GM06990 (cell line): ENCODE measurements at regions not wholly inside any gene's neighbourhood (a gene's known extent, or its start where the extent isn't known, plus 50 kb on each side); places are given as distances from the start of the nearest gene placed in this dataset.

Source experiments
- DNase-seq: peaks from one replicate; pipeline ENCODE4 v3.0.0-alpha.2; 2011; ENCODE audit not compliant: insufficient read length; ENCODE audit errors: extremely low read depth
- H3K27me3 ChIP-seq: replicated peaks from 2 replicates; pipeline ENCODE4 v1.6.0; 2011; ENCODE audit warnings: low read length; ENCODE audit not compliant: control insufficient read depth, insufficient read depth
- H3K36me3 ChIP-seq: 2 replicates; pipeline ENCODE4 v1.5.1; 2011; ENCODE audit warnings: low read length; ENCODE audit not compliant: control insufficient read depth, insufficient read depth
- H3K4me3 ChIP-seq: replicated peaks from 2 replicates; pipeline ENCODE4 v1.5.1; 2011; ENCODE audit warnings: low read depth, mild to moderate bottlenecking, control low read depth, low read length
- TF ChIP-seq, protein P1 (sequence below): IDR thresholded peaks from 2 replicates; pipeline ENCODE4 v1.5.1; 2011; ENCODE audit warnings: low read length, control low read depth, mild to moderate bottlenecking, inconsistent platforms; ENCODE audit not compliant: insufficient read depth, poor library complexity, severe bottlenecking

DNA sequence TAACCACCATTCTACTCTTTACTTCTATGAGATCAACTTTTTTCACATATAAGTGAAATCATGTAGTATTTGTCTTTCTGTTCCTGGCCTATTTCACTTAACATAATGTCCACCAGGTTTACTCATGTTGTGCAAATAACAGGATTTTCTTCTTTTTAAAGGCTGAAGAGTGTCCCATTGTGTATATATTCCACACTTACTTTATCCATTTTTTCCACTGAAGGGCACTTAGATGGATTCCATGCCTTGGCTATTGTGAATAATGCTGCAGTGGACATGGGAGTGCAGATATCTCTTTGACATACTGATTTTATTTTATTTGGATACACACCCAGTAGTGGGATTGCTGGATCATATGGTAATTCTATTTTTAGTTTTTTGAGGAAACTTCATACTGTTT lies 181.1 kb upstream of the HMGA2 start:
- no peak for DNase-seq
- TF ChIP-seq, protein P1, sequence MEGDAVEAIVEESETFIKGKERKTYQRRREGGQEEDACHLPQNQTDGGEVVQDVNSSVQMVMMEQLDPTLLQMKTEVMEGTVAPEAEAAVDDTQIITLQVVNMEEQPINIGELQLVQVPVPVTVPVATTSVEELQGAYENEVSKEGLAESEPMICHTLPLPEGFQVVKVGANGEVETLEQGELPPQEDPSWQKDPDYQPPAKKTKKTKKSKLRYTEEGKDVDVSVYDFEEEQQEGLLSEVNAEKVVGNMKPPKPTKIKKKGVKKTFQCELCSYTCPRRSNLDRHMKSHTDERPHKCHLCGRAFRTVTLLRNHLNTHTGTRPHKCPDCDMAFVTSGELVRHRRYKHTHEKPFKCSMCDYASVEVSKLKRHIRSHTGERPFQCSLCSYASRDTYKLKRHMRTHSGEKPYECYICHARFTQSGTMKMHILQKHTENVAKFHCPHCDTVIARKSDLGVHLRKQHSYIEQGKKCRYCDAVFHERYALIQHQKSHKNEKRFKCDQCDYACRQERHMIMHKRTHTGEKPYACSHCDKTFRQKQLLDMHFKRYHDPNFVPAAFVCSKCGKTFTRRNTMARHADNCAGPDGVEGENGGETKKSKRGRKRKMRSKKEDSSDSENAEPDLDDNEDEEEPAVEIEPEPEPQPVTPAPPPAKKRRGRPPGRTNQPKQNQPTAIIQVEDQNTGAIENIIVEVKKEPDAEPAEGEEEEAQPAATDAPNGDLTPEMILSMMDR = no peak
- no peaks in the 10 kb centered on the region for H3K27me3 ChIP-seq
- no peak overlapping the region for H3K4me3 ChIP-seq
- no peaks in the 10 kb centered on the region for H3K36me3 ChIP-seq

DNA sequence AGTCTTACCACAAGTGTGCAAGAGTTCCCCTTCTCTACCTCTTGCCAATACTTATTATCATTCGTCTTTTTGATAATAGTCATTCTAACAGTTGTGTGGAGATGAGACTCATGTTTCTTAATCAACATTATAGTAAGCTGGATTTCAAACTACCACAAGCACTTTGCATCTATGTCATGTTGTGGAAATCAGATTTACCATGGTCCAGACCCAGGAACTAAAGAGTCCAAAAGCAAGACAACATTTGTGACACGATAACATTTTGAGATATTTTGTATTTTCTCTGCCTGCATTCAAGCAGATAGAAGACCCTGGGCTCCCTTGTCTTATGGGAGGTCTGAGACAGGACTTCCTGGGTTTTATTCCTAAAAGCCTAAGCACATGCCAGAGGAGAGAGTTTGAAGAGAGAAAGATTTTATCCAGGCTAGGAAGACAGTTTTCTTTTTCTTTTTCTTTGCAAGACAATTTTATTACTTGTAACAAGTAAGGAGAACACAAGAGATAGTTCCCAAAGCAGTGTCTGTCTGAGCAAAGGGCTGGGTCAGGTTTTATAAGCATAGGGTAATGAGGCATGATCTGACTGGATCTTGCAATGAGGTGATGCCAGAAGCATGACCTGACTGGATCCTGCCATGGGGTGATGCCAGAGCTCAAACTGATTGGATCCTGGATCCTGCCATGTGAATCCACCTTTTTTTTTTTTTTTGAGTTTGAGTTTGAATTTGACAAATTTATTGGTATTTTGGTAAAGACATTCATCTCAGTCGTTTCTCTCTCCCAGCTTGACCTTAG lies 180.5 kb upstream of the HMGA2 start:
- no peak for DNase-seq
- H3K36me3 ChIP-seq = no peaks in the 10 kb centered on the region
- H3K27me3 ChIP-seq = no peaks in the 10 kb centered on the region
- TF ChIP-seq, protein P1 = no peak
- H3K4me3 ChIP-seq = no peak overlapping the region

DNA sequence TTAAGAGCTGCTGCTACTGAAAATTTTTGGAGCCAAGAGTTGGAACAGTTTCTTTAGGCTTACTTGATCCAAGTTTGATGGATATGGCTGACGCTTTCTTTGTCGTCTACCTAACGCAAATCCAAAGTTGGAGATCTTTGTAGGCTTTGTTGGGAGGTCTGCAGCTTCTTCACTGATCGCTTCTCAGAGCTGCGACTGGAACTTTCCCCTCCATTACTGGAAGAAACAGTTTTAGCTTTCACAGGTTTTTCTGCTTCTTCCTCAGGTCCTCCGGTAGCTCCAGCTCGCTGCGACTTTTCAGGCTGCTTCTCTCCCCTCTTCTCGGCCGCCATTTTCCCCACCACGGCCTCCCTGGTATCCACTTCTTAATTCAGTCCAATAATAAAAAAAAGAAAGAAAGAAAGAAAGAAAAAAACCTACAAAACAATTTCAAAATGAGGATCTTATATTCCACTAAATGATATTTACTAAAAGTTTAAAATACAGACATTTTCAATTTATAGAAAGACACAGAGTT lies 178.1 kb upstream of the HMGA2 start:
- H3K36me3 ChIP-seq = no peaks in the 10 kb centered on the region
- H3K27me3 ChIP-seq = no peaks in the 10 kb centered on the region
- TF ChIP-seq, protein P1 = no peak
- no peak for DNase-seq
- H3K4me3 ChIP-seq = no peak overlapping the region

DNA sequence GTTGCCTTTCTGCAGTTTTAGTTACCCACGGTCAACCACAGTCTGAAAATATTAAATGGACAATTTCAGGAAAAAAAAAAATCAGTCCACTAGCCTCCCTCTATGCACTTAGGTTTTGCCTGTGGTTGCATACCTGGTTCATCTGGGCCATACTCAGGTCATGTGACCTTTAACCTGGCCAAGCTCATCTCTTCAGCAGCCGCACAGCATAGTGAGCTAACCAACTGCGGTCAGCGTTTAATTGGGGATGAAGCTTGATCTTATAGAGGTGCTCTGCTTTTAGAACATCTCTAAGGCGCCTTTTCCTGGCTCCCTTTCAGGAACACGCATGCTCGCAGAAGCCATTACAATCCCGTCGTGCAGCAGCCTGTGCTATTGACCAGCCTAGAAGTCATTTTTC lies 177.2 kb upstream of the HMGA2 start:
- Histone ChIP-seq H3K36me3 (no peaks in the 10 kb centered on the region), H3K27me3 (no peaks in the 10 kb centered on the region), H3K4me3 (no peak overlapping the region)
- no peak for DNase-seq
- TF ChIP-seq, protein P1 = no peak

DNA sequence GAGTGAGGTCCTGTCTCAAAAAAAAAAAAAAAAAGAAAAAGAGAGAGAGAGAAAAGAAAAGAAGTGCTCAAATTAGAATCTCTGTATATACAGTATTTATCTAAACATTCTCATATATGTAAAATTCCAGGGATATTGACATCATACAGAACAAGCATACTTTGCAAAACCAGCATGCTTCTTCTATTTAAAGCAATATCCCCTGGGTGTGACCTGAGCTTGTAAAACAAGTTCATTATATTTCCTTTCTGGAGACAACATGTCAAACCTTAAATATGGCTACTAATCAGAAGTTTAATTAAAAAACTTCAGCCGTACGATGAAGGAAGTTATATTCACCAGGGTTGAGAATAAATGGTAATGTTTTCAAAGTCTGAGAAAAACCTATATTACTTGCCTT lies 175.8 kb upstream of the HMGA2 start:
- DNase-seq = no peak
- Histone ChIP-seq H3K4me3 (no peak overlapping the region), H3K36me3 (no peaks in the 10 kb centered on the region), H3K27me3 (no peaks in the 10 kb centered on the region)
- TF ChIP-seq, protein P1 = no peak

DNA sequence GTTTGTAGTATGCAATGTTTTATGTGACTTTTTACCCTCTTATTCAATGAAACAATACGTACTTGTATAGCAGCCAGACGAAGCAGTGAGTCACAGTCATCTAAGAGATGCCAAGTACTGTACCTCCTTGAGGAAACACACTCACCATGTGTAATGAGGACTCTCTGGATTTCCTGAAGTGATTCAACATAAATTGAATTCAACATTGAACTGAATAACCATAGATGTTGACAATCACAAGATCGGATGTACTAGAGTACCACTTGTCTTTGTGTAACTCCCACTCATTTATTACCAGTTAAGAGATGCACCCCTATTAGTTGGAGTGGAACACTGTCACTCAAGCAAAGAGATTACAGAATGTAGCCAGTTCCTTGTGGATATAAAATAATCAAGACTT lies 175.2 kb upstream of the HMGA2 start:
- DNase-seq = no peak
- no peaks in the 10 kb centered on the region for H3K27me3 ChIP-seq
- TF ChIP-seq, protein P1 = no peak
- no peaks in the 10 kb centered on the region for H3K36me3 ChIP-seq
- H3K4me3 ChIP-seq = no peak overlapping the region
